Umbilical cord (tissue), 1 donor: ENCODE measurements at regions not wholly inside any gene's neighbourhood (a gene's known extent, or its start where the extent isn't known, plus 50 kb on each side); places are given as distances from the start of the nearest gene placed in this dataset.
"Not testable (repeated sequence)": the region's sequence is repeated elsewhere in the genome, so short reads cannot be mapped to it uniquely, and the experiment has no call there.

Source experiments
- DNase-seq: peaks from one replicate; pipeline ENCODE4 v3.0.0-alpha.2; 2015; ENCODE audit warnings: low spot score

DNA sequence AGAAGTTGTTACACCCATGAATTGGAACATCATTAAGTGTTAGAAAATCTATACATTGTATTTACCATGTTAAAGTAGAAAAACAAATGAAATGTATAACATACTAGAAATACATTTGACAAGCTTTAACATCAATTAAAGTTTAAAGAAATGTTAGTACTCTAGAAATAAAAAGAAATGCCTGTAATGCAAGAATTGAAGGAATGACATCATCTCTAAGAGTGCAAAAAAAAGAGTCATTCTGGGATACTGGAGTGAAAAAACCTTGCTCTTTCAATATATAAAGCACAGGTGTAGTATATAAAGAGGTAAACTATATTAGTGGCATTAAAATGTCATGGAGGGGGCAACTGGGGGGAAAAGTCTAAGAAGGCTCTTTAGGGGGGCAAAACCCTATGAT, 210.8 kb upstream of the PLD5 start:
- DNase-seq, result no peak

DNA sequence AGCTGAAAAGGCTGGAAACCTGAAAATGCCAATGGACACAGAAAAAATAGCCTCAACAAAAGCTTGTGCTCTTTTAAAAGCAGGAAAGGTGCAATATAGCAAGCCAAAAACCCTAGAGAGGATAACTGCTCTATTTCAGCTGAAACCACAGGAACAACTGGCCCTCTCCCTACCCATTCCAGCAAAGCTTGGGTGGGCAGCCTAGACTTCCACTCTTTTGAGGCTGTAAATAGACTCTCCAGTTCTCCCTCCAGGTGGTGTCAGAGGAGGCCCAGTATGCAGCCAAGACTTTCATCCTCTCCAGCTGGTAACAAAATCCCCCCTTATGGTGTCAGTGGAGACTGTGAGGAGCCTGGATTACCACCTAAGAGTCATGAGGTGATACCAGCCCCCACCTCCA, 206.9 kb upstream of the PLD5 start:
- DNase-seq, result no peak

- no peak for DNase-seq
Measured at GRCh38 chr1:242728696-242729095, 204.2 kb upstream of the PLD5 start.

DNA sequence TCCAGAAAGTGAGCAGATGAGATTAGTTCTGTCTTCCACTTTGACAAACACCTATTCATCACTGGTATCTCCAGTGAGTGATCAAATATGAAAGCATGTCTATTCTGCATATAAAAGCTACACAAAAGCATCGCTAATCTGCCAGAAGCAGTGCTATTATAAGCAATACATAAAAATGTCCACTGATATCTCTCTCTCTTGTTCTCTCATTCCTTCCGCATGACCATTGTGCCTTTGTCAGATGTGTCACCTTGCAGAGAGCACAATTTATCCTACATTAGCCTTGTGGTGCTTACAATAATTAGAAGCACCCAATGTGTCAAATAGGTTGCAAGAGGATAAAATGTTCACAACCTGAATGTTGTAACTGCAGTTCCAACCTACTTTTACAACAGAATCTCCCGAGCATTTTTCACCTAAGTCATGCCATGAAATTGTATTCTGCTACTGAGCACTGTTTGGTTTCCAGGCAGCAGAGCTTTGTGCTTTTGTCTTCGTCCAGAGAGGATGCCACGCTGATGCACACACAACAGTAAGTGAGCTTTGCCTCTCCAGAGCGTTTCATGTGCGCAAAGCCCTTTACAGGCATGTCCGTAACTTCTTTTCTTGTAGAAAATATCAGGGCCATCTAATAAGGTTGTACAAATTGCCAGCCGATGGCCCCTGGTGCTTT, 198.7 kb upstream of the PLD5 start:
- DNase-seq, result no peak

DNA sequence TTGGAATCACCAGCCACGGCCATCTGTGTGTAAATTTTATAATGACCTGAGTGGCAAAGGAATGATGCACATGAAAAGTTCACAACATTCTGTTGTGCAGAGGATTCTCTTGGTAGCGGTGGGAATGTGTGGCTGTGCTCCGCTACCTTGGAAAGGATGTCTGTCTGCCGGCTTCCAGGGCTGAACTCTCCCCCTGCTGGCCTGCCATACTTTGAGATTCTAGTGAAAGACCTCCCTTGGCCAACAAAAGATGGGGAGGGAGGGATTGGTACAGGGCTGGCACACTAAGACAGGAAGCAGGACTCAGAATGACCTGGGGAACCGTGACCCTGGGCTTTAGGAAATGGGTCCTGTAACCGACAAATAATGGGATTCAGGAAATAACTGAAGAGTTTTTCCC, 194.5 kb upstream of the PLD5 start:
- no peak for DNase-seq

GRCh38 chr1:242712248-242712647, 187.8 kb upstream of the PLD5 start:
- no peak for DNase-seq

- no peak for DNase-seq
Measured at GRCh38 chr1:242710847-242711246, 186.3 kb upstream of the PLD5 start.

GRCh38 chr1:242710286-242710685, 185.8 kb upstream of the PLD5 start:
- DNase-seq, result no peak

DNA sequence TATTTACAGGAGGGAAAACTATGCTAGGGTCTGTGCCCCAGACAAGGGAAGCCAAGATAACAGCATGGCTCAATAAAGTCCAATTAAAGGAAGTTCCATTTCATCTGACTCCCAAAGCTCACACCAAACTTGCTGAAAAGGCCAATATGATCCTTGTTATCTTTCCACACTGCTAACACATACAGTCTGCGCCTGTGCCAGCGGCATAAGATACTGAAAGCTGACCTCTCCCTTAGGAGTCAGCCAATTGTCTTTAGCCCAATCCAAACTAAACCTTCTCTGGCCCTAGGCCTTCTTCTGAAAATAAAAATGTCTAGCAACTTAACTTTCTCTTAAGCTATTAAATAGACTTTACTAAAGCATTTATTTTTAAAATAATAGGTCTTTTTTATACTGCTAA, 179.0 kb upstream of the PLD5 start:
- DNase-seq, result peak; percentile 29

GRCh38 chr1:242692988-242693387, 168.5 kb upstream of the PLD5 start:
- no peak for DNase-seq

- no peak for DNase-seq
Measured at GRCh38 chr1:242691610-242691945, 167.1 kb upstream of the PLD5 start.

DNA sequence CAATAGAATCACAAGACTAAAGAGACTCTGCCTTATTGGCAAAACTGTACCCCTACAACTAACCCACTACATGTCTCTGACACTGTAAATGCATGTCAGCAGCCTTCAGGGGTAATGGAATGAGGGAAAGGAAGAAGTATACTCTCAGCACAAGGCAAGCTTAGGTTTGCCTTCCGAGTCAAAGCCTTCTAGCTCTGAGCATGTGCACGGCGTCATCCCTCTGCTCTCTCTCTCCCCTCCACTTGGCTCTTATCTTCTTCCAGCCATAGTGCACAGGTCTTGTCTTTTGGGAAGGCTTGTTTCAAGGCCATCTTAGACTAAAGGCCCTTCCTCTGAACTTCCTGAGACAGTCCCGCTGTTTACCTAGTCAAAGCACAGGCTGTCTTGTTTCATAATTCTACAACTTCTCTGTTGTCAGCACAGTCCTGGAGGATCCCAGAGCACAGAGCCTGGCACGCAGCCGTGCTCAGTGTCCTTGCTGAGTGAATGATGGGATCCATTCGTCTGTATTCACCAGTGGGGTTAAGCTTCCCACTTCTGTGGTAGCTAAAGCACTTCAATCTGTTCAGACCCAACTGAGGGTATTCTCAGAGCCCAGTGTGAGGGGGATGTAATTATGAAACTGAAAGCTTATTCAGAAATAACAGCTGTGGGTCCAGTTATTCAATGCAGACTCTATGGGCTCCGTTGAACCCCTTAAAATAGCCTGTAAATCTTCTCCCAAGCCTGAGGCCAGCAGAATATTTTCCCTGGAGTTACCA, 166.5 kb upstream of the PLD5 start:
- no peak for DNase-seq

- DNase-seq, result no peak
Measured at GRCh38 chr1:242689378-242689777, 164.9 kb upstream of the PLD5 start.

GRCh38 chr1:242674951-242675645, 150.6 kb upstream of the PLD5 start:
- DNase-seq, result no peak

DNA sequence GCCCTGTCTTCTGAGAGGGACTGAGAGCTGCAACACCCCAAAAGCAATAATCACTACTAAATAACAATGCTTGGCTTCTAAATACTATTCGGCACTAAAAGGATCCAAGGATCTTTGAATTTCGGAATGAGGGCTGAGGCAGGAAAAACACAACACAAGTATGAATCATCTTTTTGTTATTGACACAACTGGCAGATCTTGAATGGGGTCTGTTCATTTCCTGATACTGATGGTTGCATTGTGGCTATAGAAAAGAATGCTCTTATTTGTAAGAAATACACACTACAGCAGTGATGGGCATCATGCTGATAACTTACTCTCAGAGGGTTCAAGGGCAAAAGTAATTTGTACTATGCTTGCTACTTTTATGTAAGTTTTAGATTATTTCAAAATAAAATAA, 149.2 kb upstream of the PLD5 start:
- no peak for DNase-seq

DNA sequence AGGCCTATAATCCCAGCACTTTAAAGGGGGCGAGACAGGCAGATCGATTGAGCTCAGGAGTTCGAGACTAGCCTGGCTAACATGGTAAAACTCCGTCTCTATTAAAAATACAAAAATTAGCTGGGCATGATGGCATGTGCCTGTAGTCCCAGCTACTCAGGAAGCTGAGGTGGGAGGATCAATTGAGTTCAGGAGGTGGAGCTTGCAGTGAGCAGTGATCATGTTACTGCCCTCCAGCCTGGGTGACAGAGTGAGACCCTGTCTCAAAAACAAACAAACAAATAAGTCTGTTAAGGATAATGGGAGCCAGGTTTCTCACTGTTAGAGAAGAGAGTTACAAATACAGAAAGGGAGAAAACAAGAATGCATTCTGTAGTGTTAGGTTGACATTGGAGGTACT, 148.7 kb upstream of the PLD5 start:
- DNase-seq, result not testable (repeated sequence)

- DNase-seq, result no peak
Measured at GRCh38 chr1:242670019-242670418, 145.5 kb upstream of the PLD5 start.

- DNase-seq, result no peak
Measured at GRCh38 chr1:242662886-242663285, 138.4 kb upstream of the PLD5 start.

GRCh38 chr1:242653772-242654171, 129.3 kb upstream of the PLD5 start:
- not testable (repeated sequence) for DNase-seq

GRCh38 chr1:242651817-242652216, 127.3 kb upstream of the PLD5 start:
- DNase-seq, result no peak

- no peak for DNase-seq
Measured at GRCh38 chr1:242641461-242641860, 117.0 kb upstream of the PLD5 start.

DNA sequence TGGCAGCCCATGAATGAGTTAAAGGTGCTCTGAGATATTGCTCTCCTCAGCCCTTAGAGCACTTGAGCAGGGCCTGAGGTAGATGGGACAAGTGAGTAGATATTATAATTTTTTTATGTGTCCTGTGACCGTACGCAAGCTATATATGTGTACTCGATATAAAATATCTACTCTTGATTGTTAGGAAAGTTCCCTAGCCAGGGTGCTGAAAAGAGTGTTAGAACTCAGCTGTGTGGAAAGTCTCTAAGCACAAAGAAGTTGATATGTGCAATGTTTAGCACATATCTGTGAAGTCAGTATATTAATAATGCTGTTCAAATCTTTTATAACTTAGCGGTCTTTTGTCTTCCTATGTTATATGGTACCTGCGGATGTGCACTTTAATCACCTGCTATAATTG, 114.6 kb upstream of the PLD5 start:
- no peak for DNase-seq

DNA sequence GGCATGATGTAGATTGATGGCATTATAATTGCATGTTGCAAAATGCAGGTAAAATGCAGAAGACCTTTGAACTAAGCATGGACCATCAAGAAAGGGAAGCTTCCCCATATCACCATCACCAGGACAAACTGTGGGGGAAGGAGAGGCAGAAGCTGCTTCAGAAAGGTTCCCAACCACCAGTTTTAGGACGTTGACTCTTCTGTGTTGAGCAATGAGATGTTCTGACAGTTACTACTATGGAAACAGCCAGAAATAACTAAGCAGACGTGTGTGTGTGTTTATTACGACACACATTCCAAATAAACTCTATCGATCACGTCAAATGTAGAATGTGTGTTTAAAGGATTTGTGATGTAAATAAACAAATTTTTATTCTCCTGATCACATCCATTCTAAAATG, 110.2 kb upstream of the PLD5 start:
- DNase-seq, result no peak
